22Rv1 (cell line): ENCODE measurements at regions not wholly inside any gene's neighbourhood (a gene's known extent, or its start where the extent isn't known, plus 50 kb on each side); places are given as distances from the start of the nearest gene placed in this dataset.

Source experiments
- H3K27ac ChIP-seq: fragments of 450-650 bp; 2 replicates; pipeline ENCODE4 v1.5.1; 2017
- CTCF ChIP-seq: fragments of 450-650 bp; IDR thresholded peaks from 2 replicates; pipeline ENCODE4 v1.5.1; 2017; ENCODE audit warnings: mild to moderate bottlenecking
- ZFX ChIP-seq: fragments of 450-650 bp; IDR thresholded peaks from 2 replicates; pipeline ENCODE4 v1.6.1; 2017; ENCODE audit warnings: antibody characterized with exemption, borderline replicate concordance

DNA sequence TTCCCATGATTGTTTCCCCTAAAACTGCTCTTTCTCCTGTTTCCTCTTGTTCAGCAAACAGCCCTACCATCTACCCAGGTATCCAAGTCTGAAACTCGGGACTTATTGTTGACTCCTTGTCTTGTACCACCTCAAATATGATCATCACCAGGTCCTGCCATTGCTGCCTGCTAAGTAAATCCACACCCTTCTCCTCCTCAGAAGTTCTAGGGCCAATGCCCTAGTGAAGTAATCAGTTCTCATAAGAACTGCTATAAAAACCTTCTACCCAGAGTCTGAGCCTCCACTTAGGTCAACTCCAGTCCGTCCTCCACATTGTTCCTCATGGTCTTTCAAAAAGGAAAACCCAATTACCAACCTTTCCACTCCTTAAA lies 77.0 kb upstream of the IL12A start:
- H3K27ac ChIP-seq, result no peak overlapping the region
- no peak for TF ChIP-seq CTCF
- no peak for TF ChIP-seq ZFX

DNA sequence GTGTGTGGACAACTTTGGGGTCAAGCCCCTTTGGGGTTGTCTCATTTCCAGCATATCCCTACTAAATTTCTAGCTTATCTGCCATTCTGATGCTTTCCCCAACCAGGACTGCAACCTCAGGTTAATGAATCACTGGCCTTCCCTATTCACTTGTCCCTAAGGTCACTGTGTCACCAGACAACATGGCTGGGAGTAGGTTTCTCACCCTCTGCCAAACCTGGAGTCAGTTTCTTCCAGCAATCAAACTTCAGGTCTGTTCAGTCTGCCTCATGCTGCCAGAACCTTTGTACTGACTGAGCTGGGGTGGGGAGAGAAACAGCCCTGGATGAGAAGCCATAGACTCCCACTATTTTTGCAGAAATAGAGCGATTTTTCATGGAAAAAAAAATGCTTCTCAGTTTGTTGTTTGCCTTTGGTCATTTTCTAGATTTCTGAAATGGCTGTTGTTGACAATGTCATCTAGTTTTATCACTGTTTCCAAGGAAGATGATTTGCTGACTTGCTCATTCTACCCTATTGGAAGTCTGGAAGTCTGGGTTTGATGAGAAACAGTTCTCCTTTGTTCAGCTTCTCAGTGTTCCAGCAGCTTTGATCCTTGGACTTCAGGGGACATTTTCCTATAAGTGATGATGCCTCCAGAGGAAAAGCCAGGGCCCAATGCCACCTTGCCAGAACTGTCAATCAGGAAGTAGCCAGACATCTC lies 74.8 kb upstream of the IL12A start:
- TF ChIP-seq CTCF (no peak), ZFX (no peak)
- no peak overlapping the region for H3K27ac ChIP-seq

DNA sequence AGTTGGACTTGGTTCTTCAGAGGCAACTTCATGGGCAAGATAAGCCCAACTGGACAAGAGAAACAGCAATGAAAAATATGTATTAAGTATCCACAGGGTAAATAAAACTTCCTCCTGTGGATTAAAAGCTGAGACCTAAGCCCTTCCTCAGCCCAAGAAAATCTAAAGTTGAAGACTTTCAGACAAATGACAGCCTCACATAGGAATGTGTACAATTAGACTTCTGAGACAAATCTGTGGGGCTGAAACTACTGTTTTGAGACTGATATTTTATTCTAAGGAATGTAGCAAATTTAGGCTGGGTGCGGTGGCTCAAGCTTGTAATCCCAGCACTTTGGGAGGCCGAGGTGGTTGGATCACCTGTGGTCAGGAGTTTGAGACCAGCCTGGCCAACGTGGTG lies 74.2 kb upstream of the IL12A start:
- no peak for TF ChIP-seq CTCF
- TF ChIP-seq ZFX, result no peak
- H3K27ac ChIP-seq, result no peak overlapping the region

- TF ChIP-seq CTCF, result no peak
- TF ChIP-seq ZFX, result no peak
- no peak overlapping the region for H3K27ac ChIP-seq
These were observed 72.6 kb upstream of the IL12A start for GRCh38 chr3:159916052-159916451.

GRCh38 chr3:159917141-159917540 lies 71.5 kb upstream of the IL12A start:
- H3K27ac ChIP-seq, result no peak overlapping the region
- no peak for TF ChIP-seq CTCF
- TF ChIP-seq ZFX, result no peak

DNA sequence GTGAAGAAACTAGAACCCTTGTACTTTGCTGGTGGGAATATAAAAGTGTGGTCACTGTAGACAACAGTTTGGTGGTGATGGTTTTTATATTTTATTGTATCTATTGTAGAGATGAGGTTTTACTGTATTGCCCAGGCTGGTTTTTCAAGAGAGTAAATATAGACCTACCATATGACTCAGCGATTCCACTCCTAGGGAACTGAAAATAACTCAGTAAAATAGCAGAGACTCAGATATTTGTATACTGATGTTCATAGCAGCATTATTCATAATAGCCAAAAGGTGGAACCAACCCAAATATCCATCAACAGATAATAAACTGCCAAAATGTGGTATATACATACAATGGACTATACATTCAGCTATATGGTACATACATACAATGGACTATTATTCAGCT lies 68.8 kb upstream of the IL12A start:
- no peak for TF ChIP-seq CTCF
- TF ChIP-seq ZFX, result no peak
- H3K27ac ChIP-seq, result no peak overlapping the region

- H3K27ac ChIP-seq, result no peak overlapping the region
- TF ChIP-seq CTCF (no peak), ZFX (no peak)
These were observed 66.3 kb upstream of the IL12A start for GRCh38 chr3:159922193-159922840.
